Stimulated activated CD8-positive, alpha-beta memory T cell treated with anti-CD3 and anti-CD28 coated beads, Interleukin-4, amount 100 ng/mL, for 48 hours (primary cell): ENCODE measurements at regions not wholly inside any gene's neighbourhood (a gene's known extent, or its start where the extent isn't known, plus 50 kb on each side); places are given as distances from the start of the nearest gene placed in this dataset.

Source experiments
- DNase-seq: peaks from one replicate; pipeline ENCODE4 v3.0.0-alpha.2; 2020

DNA sequence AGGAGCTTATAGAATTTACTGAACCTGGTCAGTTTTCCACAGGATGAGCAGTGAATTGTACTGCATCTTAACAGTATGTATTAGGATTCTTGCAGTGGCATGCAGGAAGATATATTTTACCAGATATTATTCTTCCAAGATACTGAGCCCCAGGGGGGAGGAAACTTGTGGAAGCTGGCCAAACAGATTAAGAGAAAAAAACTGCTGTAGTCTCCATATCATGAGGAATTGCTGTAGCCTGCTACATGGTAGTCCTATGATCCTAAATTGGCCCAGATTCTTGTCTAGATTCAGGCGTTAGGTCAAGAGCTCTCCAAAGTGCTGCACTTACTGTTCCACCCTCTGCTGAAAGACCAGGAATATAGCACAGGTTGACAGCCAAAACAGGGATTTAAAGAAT lies 275.5 kb upstream of the TAS2R1 start:
- no peak for DNase-seq

DNA sequence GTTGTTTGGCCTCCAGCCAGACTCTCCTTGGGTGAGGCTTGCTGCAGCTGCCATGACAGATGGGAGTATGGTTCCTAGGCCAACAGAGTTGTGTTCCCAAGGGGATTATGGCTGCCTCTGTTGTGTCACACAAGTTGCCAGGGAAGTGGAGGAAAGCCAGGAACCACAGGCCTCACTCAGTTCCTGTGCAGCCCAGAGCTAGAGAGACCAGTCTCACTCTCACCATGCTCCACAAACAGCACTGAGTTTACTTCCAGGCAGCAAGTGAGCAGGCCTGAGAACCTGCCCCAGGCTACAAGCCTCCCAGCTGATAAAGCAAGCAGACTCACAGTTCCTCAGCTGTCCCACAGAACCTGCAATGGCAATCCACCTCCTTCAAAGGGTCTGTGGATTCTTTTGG lies 273.6 kb upstream of the TAS2R1 start:
- no peak for DNase-seq

DNA sequence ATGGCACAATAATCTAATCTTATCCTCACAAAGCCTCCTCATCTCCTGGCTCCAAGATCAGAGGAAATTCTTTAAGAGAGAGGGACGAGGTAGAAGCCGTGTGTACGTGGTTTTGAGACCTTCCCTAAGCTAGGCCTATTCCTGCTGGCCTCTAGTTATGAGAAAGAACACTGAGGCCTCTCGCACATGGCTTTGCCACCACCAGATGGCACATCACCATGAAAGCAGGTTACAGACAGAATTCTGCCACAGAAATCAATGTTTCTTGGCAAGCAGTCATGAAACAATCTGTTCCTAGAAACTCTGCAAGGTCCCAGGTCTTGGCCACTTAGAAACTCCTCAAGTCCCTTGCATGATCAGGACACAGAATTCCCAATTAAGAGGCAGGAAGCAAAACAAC lies 268.2 kb upstream of the TAS2R1 start:
- DNase-seq: no peak

DNA sequence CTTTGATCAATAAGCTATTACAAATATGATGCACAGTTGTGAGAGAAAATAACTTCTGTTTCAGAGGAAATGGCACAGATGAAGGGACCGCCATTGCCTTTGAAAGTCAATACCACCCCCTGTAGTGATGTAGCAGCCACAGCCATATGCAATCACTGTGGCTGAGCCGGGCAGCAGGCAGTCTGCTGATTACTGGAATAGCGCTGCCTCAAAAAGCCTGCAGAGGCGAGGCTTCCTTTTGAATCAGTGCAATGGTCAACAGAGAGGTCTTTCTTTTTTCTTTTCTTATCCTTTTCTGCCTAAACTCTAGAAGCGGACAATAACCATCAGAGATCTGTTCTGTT lies 265.1 kb upstream of the TAS2R1 start:
- DNase-seq: no peak

DNA sequence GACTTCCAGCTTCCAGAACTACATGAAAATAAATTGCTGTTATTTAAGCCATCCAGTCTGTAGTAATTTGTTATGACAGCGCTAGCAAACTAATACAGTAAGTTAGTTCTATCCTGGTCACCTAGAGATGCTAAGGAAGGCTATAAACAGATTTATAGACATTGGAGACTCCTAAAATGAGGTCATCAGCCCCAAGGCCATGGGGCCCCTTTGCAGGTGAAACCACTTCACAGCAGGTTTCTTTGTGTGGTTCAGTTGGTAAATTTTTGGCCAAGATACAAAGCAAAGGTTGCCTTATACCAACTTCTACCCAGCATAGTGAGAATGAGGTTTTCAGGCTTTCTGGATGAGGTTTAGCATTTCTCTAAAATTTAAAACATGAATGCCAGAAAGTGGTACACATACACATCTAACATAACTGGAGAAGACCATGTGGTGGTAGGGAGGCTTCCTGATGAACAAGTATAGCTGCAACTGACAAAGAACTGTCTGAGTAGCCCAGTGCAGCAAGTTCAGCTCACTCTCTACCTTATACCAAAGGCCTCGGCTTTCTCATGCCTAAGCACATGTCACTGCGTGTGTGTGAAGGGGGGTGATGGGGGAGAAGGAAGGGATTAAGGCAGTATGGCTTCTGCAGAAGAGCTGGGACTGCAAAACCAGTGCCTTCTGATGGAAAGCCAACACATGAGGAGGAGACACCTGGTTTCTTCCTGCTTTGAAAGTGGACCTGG lies 264.6 kb upstream of the TAS2R1 start:
- DNase-seq: no peak

DNA sequence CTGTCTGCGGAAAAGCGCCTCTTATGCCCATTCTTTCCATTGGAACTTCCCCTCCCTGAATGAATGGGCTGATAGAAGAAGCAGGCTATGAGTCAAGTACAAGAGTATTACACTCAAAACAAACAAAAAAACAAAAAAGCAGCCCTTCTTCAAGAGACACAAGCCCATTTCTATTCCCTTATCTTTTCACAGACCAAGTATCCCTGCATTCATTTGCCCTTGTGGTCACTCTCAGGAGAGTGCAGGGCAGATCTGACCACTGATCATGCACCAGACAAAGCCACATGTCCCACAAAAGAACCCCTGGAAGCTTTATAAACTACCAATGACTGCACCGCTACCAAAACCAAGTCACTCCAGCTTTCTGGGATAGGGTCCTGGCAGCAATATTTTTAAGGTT lies 262.5 kb upstream of the TAS2R1 start:
- no peak for DNase-seq

DNA sequence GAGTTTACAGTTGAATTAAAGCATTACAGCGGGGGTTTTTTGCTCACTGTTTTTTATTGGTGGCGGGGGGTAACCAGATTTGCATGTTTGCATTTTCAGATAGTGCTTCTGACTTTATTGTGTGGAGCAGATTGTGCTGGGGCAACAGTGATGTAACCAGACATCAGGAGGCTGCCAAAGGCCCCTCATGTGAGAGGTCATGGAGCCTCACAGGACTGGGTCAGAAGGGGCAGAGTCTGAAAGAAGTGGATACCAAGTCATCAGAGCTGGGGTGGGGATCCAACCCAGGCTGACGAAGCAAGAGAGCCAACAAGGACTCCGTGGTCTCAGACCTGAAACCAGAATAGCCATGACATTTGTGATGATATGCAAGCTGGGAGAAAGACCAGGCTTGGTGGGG lies 259.4 kb upstream of the TAS2R1 start:
- DNase-seq: no peak

DNA sequence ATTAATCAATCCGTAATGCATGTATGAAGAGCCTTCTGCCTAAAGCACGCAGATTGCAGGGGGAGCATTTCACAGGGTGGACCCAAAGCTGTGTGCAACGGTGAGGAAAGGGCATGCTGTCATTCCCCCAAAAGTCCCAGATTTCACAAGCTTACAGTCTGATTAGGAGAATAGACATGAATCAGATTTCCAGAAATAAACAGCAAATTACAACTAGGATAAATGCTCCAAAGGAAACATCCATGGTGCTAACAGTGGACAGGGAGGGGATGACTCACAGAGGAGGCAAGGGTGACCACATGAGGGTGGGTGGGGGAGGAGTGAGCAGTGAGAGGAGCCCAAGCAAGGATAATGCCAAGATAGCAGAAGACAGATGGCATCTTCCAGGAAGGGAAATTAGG lies 258.4 kb upstream of the TAS2R1 start:
- DNase-seq: no peak

DNA sequence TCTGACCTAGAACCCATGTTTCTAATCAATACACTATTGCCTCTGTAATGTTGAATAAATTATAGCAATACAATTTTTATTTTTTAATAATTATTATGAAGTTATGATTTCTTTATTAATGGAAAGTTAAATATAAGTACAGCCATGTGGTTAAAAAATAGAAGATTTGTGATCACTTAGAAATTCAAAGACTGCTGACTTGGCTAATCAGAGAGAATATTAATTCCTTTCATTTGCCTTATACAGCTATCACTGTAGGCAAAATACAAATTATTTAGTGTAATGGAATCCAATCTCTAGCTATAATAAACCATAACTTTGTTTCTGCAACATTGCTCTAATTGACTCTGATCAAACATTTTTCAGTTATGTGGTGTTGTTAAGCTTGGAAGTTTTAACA lies 255.0 kb upstream of the TAS2R1 start:
- no peak for DNase-seq

DNA sequence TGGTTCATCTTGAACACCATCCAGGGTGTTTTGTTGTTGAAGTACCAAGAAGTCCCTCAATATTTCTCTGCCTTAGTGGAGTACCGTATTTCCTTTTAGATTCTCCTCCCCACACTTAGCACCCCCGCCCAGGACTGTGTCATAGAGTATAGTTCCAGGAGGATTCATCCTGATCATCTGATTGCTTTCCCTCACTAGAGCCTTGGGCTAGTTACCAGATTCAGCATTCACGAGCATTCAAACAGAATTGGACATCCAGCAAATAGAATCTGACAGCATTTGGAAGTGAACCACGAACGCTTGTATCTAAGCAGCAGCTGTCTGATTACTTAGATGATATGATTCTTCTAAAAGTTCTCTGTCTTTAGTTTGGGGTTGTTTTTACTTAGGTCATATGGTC lies 248.1 kb upstream of the TAS2R1 start:
- DNase-seq: no peak

DNA sequence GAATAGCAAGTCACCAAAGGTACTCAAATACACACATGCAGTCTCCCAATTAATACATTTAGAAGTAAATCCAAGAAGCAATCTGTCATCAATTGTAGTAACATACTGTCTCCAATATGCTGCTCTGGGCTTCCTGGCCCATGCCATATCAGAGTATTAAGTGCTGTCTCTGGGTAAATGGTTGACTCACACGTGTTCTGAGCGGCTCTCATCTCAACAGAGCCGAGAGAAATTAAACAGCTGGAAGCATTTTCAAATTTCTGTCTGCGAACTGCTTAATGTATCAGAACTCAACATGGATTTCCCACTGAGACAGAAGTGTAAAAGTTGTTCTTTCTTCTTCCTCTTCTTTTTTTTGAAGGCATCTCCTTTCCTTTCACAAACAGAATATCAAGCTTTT lies 247.3 kb upstream of the TAS2R1 start:
- DNase-seq: no peak

DNA sequence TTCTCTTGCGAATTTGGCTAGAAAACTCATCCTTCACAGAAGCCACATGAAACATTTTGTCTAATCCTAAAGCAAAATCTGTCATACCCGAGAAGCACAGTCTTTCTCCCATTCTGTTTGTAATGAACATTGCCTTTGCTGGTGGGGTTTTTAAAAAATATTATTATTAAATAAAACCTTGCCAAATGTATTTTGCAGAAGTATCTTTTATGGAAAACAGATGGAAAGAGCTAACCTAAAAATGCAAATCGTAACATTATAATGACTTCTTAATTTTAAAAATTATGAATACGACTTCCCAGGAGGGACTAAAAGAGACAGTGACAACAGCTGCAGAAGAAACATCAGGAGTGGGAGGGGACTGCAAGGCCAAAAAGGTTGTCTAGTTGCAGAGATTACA lies 246.3 kb upstream of the TAS2R1 start:
- no peak for DNase-seq

DNA sequence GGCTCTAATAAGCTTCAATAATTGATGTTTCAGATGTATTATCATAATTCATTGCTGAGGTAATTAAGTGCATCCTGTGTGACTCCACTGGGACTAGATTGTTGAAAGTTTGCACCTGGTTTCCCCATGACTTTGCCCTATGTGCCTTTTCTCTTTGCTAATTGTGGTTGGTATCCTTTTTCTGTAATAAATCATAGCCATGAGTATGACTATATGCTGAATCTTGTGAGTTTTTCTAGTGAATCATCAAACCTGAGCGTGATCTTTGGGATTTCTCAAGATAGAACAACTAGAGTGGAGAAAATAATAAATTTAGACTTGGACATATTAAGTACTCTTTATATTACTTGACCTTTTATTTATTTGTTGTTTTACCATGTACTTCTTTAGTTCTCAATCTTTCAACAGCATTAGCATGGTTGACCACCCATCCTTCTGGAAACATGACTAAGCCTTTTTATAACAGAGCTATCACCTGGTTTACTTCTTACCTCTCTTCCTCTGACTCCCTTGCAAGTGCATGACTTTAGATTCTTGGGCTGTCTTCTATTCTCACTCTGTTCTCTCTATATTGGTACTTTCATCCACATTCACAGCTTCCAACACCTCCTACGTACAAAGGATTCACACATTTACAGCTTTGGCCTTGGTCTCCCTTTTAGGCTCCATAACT lies 239.6 kb upstream of the TAS2R1 start:
- no peak for DNase-seq

DNA sequence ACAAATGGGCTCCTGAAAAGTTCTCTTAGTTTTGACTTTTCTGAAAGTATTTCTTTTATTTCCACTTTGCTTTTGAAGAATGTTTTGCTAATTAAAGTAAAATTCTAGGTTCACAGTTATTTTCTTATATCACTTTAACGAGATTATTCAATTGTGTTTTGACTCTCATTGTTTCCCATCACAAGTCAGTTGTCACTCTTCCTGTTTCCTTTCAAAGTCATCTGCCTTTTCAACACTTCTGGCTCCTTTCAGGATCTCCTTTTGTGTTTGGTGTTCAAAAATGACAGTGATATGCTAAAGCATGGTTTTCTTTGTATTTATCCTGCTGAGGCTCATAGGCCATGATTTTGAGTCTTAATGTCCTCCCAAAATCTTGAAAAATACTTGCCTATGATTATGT lies 235.4 kb upstream of the TAS2R1 start:
- no peak for DNase-seq

DNA sequence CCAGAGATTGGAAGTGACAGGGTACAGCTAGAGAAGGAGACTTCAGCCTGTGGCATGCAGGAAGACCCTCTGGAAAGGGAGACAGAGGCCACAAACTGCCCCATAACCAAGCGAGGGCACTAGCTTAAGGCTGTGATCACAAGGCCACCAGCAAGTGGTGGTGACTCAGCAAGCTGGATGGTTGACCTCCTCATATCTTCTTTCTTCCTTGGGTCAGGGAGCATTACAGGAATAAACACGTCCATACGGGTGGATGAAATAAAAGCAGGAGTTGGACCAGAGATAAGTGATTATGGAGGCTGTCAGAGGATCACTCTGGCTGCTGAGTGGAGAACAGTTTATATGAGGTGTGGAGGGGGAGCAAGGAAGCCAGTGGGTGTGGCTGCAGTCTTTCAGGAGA lies 234.6 kb upstream of the TAS2R1 start:
- DNase-seq: no peak

DNA sequence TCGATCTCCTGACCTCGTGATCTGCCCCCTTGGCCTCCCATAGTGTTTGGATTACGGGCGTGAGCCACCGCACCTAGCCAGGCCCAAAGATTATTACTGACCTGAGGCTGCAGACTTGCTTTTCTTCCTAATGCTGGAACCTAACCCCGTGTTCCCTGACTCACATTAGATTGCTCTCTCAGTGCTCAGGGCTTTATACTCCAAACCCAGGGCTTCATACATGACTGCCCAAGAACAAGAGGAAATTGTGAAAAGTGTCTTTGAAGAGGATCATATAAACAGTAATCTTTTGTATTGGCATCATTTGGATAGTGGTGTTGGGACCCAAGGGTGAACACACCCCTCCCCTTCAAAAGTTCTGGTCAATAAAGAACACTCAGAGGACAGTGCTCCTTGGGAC lies 233.3 kb upstream of the TAS2R1 start:
- DNase-seq: no peak

DNA sequence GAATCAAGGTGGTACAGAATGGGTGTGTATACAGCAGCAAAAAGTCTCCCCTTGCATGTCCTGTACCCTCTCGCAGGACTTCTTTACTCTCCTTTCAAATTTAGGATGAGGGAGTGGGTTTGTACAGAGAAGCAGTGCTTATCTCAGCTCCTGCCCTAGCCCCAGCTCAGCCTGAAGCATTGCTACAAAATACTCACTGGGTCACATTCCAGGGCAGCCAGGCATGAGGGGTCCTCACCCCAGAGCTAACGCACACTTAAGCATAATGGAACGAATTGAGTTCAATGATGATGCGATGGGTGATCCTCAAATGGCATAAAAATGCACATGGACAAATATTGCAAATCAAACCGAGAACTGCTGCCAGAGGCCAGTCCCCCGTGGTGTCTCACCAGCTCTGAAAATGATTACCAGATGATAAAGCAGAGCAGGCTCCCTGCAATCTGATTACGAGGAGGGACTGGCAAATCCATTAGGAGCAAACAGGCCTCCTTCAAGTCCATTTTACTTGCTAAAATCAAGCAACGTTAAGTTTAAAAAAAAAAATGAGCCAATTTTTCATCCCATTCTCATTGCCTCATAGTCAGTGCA lies 231.6 kb upstream of the TAS2R1 start:
- DNase-seq: no peak

DNA sequence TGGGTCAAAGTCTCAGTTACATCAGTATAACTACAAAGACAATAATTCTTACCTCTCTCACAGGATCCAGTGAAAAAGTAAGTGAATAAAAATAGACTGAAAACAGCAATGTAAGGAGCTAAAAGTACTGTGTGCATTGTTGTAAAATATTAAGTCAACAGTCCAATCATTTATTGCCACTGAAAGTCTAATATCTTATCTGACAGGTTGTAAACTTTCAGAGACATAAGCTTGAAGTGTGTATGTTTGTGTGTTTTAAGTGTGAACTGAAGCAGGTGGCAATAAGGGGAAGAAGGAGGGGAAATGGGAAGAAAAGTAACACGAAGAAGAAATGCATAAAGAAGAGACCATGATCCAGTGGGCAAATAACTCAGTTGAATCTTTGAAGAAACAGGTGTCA lies 229.7 kb upstream of the TAS2R1 start:
- DNase-seq: no peak

DNA sequence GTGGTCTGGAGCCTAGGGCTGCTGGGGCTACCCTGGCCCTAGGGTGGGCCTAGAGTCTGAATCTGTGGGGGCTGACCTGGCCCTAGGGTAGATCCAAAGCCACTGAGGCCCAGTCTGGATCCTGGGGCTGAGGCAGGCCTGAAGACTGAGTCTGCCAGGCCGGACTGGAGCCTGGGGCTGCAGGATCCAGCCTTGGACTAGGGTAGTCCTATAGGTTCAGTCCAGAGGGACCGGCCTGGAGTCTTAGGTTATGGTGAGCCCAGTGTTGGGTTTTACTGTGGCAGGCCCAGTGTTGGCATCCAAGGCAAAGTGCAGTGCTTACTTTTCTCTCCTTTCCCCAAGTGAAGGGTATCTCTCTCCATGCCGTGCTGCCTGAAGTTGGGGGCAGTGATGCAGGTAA lies 227.9 kb upstream of the TAS2R1 start:
- DNase-seq: no peak

DNA sequence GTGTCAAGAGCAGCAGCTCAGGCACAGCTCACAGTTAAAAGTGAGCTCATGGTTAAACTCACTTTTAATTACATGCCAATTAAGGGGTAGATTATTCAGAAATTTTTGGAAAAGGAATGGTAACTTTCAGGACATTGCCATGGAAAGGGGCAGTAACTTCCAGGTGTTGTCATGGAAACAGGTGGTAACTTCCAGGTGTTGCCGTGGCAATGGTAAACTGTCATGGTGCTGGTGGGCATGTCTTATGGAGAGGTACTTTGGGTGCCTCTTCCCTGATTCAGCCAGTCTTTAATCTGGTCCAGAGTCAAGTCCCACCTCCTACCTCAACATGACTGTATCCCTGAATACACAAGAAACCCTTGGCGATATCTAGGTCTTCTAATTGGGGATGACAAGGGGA lies 223.2 kb upstream of the TAS2R1 start:
- no peak for DNase-seq

DNA sequence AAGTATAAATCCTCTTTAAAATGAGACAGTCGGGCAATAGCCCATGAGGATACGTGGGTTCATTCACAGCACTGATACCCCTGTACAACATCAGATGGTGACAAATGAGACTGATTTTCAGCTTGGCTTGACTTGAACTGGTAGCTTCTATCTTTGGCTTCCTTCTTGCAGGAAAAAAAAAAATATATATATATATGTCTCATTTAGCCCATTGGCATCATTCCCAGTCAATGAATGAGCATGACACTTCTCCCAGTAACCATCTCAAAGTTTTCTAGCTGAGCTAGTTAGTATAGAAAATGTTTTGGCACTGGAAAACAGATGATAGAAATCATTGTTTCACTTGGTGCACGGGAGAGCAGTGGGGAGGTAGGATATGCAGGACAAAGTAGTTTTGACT lies 222.5 kb upstream of the TAS2R1 start:
- DNase-seq: no peak

DNA sequence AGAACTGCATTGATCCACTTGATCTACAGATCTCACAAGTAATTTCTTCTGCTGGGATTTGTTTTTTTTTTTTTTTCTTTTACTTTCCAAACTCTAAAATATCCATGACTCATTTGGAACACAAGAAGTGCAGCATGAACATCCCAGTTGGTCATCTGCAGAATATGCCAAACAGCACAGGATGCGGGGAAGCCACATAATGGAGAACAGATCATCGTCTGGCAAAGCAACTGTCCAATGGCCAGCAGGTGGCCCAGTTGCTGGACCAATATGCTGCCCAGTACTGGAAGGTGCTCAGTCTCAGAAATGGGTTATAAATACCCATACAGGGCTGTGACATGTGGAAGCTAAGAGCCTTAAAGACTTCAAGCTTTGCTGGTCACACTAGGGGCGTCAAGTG lies 221.3 kb upstream of the TAS2R1 start:
- DNase-seq: no peak

DNA sequence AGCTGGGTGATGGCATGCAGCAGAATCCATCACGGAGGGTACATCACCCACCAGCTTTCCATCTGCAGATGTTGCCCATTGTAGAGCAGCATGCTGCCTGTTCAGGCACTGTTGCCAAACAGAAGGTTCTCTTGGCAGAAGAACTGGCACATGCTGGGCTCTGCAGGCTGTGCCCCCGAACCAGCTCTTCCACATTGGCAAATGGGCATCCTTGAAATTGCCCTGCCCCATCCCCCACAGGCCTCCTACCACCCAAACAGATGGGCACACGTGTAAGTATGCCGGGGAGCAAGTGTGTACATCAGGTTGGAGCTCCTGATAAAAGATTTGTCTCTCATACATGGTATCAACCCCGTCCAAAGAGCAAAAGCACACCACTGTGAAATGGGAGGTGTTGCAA lies 220.3 kb upstream of the TAS2R1 start:
- DNase-seq: no peak

DNA sequence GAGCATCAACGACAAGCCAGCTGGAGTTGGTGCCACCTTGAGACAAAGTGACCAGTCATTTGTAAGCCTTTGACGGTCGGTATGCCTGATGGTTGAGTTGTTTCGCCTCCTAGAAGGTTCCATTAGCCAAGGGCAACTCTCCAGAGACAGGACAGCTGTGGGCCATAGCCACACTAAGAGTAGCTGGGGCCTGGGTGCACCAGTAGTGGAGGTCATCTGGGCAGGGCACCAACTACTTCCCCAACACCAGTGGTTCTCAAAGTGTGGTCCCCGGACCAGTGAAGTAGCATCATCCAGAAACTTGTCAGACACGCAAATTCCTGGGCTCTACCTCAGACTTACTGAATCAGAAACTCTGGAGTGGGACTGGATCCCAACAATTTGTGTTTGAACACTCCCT lies 217.5 kb upstream of the TAS2R1 start:
- no peak for DNase-seq

DNA sequence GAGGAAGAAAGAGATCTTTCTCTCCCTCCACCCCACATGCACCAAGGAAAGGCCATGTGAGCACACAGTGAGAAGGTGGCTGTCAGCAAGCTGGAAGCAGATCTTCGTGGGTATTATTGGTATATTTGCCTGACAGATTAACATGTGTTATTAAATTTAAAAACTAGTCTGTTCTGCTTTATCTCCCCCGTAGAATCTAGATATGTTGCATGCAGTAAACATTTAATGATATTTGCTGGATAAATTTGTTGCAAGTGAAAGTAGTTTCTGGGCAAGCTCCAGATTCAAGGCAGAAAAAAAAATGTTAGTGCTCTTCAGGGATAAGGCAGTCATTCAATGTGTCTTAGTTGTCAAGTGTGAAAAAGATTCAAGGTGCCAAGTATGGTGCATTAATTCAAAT lies 215.0 kb upstream of the TAS2R1 start:
- no peak for DNase-seq
